Motor neuron (in vitro differentiated cells): ENCODE measurements at regions not wholly inside any gene's neighbourhood (a gene's known extent, or its start where the extent isn't known, plus 50 kb on each side); places are given as distances from the start of the nearest gene placed in this dataset.
"Not testable (repeated sequence)": the region's sequence is repeated elsewhere in the genome, so short reads cannot be mapped to it uniquely, and the experiment has no call there.

Source experiments
- ATAC-seq, 8 experiments: fragments of 200-7000 bp; cut with Tn5 transposase; replicated peaks in 6 of 8; 2 replicates each; pipeline ENCODE4 v1.8.0; 2021; ENCODE audit warnings: mild to moderate bottlenecking in 8 of 8, moderate library complexity in 8 of 8
- H3K27ac ChIP-seq, 2 donors: fragments of 250-450 bp; sonication (Bioruptor Pico); 2 replicates each; pipeline ENCODE4 v1.9.0; 2021; ENCODE audit warnings: antibody characterized with exemption in 2 of 2, mild to moderate bottlenecking in 2 of 2, moderate library complexity in 1 of 2
- H3K4me1 ChIP-seq, 2 donors: fragments of 250-450 bp; sonication (Bioruptor Pico); replicated peaks in 1 of 2; 2 replicates each; pipeline ENCODE4 v1.6.1; 2021; ENCODE audit warnings: antibody characterized with exemption in 2 of 2, mild to moderate bottlenecking in 2 of 2, moderate library complexity in 1 of 2
- H3K4me3 ChIP-seq, 5 donors: fragments of 250-450 bp; sonication (Bioruptor Pico); 2 replicates each; pipeline ENCODE4 v1.9.0; 2021; ENCODE audit warnings: antibody characterized with exemption in 5 of 5, mild to moderate bottlenecking in 5 of 5, moderate library complexity in 4 of 5
- WGBS, 10 experiments: fragments of 450-650 bp; shearing (Covaris generic); methylation state at CpG; one replicate each; pipeline ENCODE4 v1.0.0; 2022; 5-methylcytosine and 5-hydroxymethylcytosine counted together
- in situ Hi-C, 9 experiments: fragments of 400-800 bp; cut with MboI; loops; one replicate each; pipeline ENCODE4 v1.15.0; 2021; ENCODE audit warnings: low sequenced_read_pairs in 9 of 9, low pct_unique_long_range_greater_than_20kb in 2 of 9; ENCODE audit not compliant: unreplicated experiment in 9 of 9

DNA sequence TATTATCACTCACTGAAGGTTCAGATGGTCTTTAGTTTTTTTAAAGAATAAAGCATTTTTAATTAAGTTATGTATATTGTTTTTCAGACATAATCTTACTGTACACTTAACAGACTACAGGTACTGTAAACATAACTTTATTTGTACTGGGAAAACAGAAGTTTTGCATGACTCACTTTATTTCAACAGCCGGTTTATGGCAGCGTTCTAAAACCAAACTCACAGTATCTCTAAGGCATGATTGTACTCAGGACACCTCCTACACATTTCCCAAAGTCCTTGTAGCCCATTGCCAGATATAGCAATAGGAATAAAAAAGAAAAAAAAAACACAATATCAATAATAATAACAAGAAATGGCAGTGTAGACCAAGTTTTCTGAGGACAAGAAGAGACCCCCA lies 1341.4 kb downstream of the FSCB start:
- WGBS, 10 experiments, result 20 to 100% (median 80%) methylated on average over 1 to 2 of the region's 2 CpGs; no CpG with 5 or more reads in 4 of the 10 experiments
- no peak overlapping the region for H3K4me3 ChIP-seq
- H3K4me1 ChIP-seq, result no peaks in the 10 kb centered on the region
- ATAC-seq, result no peak
- in situ Hi-C loops, result no loop called here
- H3K27ac ChIP-seq, result no peak overlapping the region

DNA sequence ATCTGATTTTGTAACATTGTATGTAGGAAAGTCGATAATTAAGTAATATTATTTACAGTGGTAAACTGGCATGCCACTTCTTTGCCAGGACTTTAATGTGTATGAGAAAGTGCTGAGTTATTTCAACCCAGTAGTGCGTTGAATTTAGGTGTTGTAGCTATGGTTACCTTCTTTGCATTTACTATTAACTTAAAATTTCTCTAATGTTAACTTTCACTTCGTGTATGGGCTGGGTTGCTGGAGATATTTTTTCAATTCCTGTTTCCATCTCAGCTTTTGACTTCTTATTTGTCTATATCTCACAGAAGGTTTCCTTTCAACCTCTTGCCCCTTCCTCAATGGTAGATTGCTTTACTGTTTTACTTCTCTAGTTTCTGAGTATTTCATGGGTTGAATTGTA lies 1345.6 kb downstream of the FSCB start:
- 0 to 100% (median 39%) methylated on average over 1 to 3 of the region's 3 CpGs for WGBS, 10 experiments
- in situ Hi-C loops, result no loop called here
- Histone ChIP-seq H3K27ac (no peak overlapping the region), H3K4me1 (no peaks in the 10 kb centered on the region), H3K4me3 (no peak overlapping the region)
- no peak for ATAC-seq

DNA sequence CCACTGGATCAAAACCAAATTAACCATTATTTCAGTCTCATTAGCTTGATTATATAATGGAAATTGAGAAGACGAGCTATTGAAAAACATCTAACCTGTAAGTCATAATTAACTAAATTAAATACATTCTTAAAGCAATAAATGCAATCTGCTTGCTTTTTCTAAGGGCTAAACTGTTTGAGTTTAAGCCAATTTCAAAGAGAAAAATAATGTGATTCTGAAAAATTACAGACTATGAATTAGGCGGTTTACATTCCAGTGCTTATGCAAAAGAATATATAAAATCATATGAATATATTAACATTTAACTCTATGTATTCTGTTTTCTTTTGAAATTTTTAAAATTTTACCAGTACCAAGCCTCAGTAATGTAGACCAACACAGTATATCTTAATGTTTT lies 1349.4 kb downstream of the FSCB start:
- WGBS, 10 experiments, result 0 to 100% (median 83%) methylated on average over 1 to 2 of the region's 2 CpGs
- no peak overlapping the region for H3K4me3 ChIP-seq
- H3K27ac ChIP-seq, result no peak overlapping the region
- in situ Hi-C loops, result no loop called here
- no peaks in the 10 kb centered on the region for H3K4me1 ChIP-seq
- no peak for ATAC-seq

DNA sequence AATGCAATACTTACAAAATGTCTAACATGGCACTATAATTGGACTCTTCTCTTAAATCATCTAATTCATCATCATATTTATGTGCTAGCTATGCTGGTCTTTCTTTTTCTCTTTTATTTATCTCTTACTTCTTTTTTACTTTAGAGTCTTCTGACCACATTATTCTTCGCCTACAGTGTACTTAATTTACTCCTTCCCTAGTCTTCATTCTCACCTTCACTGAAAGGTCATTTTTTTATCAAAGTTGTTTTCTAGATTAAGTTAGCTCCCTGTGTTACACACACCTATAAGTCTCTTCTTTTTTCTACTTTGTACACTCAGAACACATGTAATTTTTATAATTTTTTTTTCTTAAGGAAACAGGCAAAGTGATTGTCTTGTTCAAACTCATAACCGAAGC lies 1351.2 kb downstream of the FSCB start:
- in situ Hi-C loops, result no loop called here
- WGBS, 10 experiments, result 14 to 100% (median 92%) methylated on average over 1 to 2 of the region's 2 CpGs

DNA sequence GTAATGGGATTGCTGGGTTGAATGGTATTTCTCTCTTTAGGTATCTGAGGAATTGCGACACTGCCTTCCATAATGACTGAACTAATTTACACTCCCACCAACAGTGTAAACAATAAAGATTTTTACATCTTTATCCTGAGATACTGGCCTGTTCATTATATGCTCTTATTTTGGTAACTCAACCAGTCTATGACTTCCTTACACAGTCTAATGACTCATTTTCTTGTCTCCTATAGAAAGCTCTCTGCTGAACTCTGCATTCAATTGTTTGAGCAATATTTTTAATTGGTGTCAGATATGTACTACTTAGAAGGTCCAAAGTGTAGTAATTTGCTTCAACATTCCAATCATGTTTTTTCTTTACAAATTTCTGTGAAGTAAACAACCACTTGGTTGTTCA lies 1351.8 kb downstream of the FSCB start:
- H3K27ac ChIP-seq, result no peak overlapping the region
- no peak overlapping the region for H3K4me3 ChIP-seq
- 0 to 100% (median 80%) methylated on average over 1 of the region's 1 CpG; no CpG with 5 or more reads in 2 of the 10 experiments for WGBS, 10 experiments
- no peaks in the 10 kb centered on the region for H3K4me1 ChIP-seq
- no peak for ATAC-seq
- in situ Hi-C loops, result no loop called here

More for the DNA sequence above, 1351.2 kb downstream of the FSCB start:
- ATAC-seq, result no peak
- Histone ChIP-seq H3K4me3 (no peak overlapping the region), H3K27ac (no peak overlapping the region), H3K4me1 (no peaks in the 10 kb centered on the region)

DNA sequence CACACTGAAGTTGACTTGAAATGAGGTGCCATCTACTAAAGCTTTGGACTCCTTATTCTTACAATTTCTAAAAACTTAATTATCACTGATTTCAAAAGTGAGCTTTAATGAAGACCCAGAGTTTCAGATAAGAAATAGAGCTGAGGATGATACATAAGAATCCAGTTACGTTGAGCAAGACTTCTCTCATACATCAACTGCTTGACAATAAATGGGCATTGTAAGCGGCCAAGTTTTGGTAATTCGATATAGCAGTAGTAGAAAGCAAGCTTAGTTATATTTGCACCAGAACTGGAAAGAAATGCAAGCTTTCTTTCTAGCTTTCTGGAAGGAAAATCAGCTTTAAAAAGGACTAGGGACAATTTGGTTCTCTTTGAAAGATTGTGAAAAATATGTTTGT lies 1359.6 kb downstream of the FSCB start:
- Histone ChIP-seq H3K4me1 (no peaks in the 10 kb centered on the region), H3K27ac (no peak overlapping the region), H3K4me3 (no peak overlapping the region)
- in situ Hi-C loops, result no loop called here
- 0 to 100% (median 63%) methylated on average over 1 to 3 of the region's 3 CpGs for WGBS, 10 experiments
- no peak for ATAC-seq

DNA sequence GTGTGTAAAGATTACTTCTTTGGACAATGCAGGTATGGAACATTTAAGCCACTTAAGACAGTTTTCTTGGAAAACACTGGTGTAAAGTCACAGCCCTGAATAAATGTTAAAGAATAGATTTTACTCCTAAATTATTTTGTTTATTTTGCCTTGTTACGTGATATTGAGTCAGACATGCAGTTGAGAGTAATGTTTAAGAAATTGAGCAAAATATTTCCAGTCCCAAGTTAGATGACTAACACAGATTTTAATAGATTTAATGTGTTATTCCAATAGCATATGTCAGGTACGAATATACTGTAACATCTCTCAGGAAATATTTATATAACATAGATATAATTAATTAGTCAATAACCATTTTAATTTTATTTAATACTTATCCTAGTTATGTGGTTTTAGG lies 1361.7 kb downstream of the FSCB start:
- Histone ChIP-seq H3K4me3 (no peak overlapping the region), H3K27ac (no peak overlapping the region), H3K4me1 (no peaks in the 10 kb centered on the region)
- in situ Hi-C loops, result no loop called here
- WGBS, 10 experiments, result 0 to 94% (median 73%) methylated on average over 1 to 2 of the region's 2 CpGs; no CpG with 5 or more reads in 1 of the 10 experiments
- ATAC-seq, result no peak

DNA sequence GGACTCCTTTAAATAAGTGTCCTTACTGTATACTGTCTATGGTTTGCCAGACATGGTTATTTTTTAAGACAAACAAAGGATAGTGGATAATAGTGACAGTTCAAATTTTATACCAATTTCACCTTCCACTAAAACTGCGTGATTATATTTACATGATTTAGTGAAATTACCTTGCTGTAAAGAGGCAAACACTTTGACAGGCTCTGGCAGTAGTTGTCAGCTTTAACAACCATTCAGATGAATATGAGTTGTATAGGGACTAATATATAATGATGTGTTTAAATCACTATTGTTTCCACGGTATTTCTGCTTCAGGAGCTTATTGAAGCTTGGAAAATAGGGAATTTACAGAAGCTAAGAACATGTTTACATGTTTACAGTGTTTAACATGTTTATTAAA lies 1364.0 kb downstream of the FSCB start:
- no peak for ATAC-seq
- H3K4me3 ChIP-seq, result no peak overlapping the region
- no peak overlapping the region for H3K27ac ChIP-seq
- 7 to 94% (median 55%) methylated on average over 1 to 2 of the region's 2 CpGs; no CpG with 5 or more reads in 1 of the 10 experiments for WGBS, 10 experiments
- in situ Hi-C loops, result no loop called here
- H3K4me1 ChIP-seq, result no peaks in the 10 kb centered on the region

DNA sequence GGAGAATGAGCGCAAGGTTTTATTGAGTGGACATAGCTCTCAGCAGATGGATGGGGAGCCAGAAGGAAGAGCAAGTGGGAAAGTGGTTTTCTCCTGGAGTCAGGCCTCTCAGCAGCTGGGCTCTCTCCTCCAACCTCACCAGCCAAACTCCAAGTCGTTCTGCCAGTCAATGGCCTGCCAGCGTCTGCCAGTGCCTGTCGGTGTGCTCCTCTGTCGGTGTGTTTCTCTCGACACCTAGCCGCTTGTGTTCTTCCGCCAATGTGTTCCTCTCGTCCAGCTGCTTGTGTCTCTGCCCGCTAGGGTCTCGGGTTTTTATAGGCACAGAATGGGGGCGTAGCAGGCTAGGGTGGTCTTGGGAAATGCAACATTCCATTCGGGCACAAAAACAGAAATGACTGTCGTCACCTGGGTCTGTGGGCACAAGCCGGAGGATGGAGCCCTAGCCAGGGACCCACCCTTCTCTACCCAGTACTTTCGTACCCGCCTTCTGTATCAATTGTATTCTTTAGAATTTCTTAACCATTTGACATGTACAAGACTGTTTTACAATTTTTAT lies 1365.4 kb downstream of the FSCB start:
- 36 to 100% (median 91%) methylated on average over 1 to 16 of the region's 17 CpGs; no CpG with 5 or more reads in 1 of the 10 experiments for WGBS, 10 experiments
- in situ Hi-C loops, result no loop called here

DNA sequence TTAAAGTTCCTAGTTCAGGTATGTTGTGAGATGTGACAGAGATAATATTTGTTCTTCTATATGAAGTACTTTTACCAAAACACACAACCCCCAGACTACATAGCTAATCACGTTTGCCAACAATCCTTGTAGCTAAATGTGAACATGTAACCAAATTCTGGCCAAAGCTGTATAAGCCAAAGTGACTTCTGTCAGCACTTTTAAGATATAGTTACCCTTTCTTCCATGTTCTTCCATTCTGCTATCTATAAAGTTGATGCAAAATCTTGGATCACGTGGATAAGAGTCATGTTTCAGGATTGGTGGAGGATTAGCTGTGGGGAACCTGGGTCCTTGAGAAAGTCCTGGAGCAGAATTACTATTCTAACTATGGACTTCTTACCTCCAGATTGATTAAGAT lies 1366.6 kb downstream of the FSCB start:
- H3K27ac ChIP-seq, result no peak overlapping the region
- no peak for ATAC-seq
- WGBS, 10 experiments, result 0 to 90% (median 43%) methylated on average over 1 to 2 of the region's 2 CpGs; no CpG with 5 or more reads in 3 of the 10 experiments
- H3K4me1 ChIP-seq, result no peaks in the 10 kb centered on the region
- H3K4me3 ChIP-seq, result no peak overlapping the region
- in situ Hi-C loops, result no loop called here

More for the DNA sequence above, 1365.4 kb downstream of the FSCB start:
- Histone ChIP-seq H3K4me1 (no peaks in the 10 kb centered on the region), H3K4me3 (no peak overlapping the region), H3K27ac (no peak overlapping the region)
- ATAC-seq, result no peak

DNA sequence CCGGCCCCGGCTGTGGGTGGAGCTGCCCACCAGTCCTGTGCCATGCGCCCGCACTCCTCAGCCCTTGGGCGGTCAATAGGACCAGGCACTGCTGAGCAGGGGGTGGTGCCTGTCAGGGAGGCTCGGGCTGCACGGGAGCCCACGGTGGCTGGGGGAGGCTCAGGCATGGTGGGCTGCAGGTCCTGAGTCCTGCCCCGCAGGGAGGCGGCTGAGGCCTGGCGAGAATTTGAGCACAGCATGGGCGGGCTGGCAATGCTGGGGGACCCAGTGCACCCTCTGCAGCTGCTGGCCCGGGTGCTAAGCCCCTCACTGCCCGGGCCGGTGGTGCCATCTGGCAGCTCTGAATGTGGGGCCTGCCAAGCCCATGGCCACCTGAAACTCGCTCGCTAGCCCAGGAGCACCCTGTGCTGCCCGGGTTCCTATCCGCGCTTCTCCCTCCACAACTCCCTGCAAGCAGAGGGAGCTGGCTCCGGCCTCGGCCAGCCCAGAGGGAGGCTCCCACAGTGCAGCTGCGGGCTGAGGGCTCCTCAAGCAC lies 1371.1 kb downstream of the FSCB start:
- no peak for ATAC-seq
- 0 to 75% (median 28%) methylated on average over 1 to 4 of the region's 23 CpGs; no CpG with 5 or more reads in 6 of the 10 experiments for WGBS, 10 experiments
- no peak overlapping the region for H3K27ac ChIP-seq
- no peak overlapping the region for H3K4me3 ChIP-seq
- in situ Hi-C loops, result no loop called here
- no peaks in the 10 kb centered on the region for H3K4me1 ChIP-seq

DNA sequence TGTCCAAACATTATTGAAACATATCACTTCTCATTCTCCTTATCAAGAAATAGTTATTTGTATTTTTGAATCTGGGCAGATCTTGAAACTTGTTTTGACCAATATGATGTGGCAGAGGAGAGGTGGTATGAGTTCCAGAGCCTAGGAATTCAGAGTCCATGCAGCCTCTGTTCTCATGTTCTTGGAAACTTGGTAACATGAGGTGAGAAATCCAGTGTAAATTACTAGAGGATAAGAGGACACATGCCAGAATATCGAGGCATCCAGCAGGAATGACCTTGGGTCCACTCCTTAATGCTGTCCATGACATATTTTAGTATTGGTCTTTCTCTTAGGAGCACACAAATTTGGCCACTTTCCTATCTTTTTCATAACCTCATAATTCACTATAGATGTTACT lies 1374.6 kb downstream of the FSCB start:
- no peaks in the 10 kb centered on the region for H3K4me1 ChIP-seq
- in situ Hi-C loops, result no loop called here
- no peak for ATAC-seq
- no peak overlapping the region for H3K27ac ChIP-seq
- 0 to 88% (median 67%) methylated on average over 1 of the region's 1 CpG; no CpG with 5 or more reads in 2 of the 10 experiments for WGBS, 10 experiments
- no peak overlapping the region for H3K4me3 ChIP-seq

DNA sequence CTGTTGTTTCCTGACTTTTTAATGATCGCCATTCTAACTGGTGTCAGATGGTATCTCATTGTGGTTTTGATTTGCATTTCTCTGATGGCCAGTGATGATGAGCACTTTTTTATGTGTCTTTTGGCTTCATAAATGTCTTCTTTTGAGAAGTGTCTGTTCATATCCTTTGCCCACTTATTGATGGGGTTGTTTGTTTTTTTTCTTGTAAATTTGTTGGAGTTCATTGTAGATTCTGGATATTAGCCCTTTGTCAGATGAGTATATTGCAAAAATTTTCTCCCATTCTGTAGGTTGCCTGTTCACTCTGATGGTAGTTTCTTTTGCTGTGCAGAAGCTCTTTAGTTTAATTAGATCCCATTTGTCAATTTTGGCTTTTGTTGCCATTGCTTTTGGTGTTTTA lies 1378.7 kb downstream of the FSCB start:
- 80 to 100% (median 100%) methylated on average over 1 of the region's 1 CpG; no CpG with 5 or more reads in 7 of the 10 experiments for whole genome bisulfite sequencing, 10 experiments
- H3K4me3 ChIP-seq, ATAC-seq, H3K27ac ChIP-seq, H3K4me1 ChIP-seq, in situ Hi-C loops: not testable (repeated sequence)

DNA sequence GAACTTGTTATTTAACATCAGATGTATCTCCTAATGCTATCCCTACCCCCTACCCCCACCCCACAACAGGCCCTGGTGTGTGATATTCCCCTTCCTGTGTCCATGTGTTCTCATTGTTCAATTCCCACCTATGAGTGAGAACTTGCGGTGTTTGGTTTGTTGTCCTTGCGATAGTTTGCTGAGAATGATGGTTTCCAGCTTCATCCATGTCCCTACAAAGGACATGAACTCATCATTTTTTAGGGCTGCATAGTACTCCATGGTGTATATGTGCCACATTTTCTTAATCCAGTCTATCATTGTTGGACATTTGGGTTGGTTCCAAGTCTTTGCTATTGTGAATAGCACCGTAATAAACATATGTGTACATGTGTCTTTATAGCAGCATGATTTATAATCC lies 1379.2 kb downstream of the FSCB start:
- WGBS, 10 experiments, result 83 to 100% (median 97%) methylated on average over 1 to 3 of the region's 3 CpGs; no CpG with 5 or more reads in 6 of the 10 experiments

More for the DNA sequence above, 1379.2 kb downstream of the FSCB start:
- H3K27ac ChIP-seq, H3K4me1 ChIP-seq, H3K4me3 ChIP-seq, in situ Hi-C loops, ATAC-seq: not testable (repeated sequence)
